ENCODE measurements at regions not wholly inside any gene's neighbourhood (a gene's known extent, or its start where the extent isn't known, plus 50 kb on each side); places are given as distances from the start of the nearest gene placed in this dataset.

DNA sequence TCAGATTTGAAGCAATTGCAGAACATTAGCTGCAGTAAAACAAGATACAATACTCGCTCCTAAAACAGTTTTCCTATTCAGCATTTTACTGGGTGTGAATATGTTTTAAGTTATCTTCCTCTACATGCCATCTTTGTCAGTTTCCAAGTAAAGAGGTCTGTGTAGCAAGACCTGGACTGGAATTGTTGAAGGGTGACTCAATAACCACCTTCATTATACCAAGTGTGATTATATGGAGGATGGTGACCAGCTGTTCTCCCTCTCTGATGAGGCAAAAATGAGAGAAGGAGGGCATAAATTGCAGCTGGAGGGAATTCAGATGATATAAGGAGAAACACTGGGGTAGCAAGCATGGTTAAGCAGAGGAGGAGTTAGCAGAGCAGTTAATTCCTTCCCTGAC, 922.1 kb upstream of the SLIT2 start:
- Histone ChIP-seq H3K79me2 (ENCODE audit: control insufficient read depth, insufficient read depth, low read length) (no peaks in the 10 kb centered on the region), H4K20me1 (ENCODE audit: control insufficient read depth, insufficient read depth) (no peaks in the 10 kb centered on the region), H3K4me1 (ENCODE audit: control insufficient read depth, insufficient read depth, low read length) (no peaks in the 10 kb centered on the region), H3K9ac (ENCODE audit: control insufficient read depth, insufficient read depth, low read length) (no peak overlapping the region), H3K4me2 (ENCODE audit: control insufficient read depth, insufficient read depth) (no peak overlapping the region), H3K9me3 (replicated peaks; ENCODE audit: control insufficient read depth, insufficient read depth, low read length) (no peaks in the 10 kb centered on the region), H3K4me3 (no peak overlapping the region), H3K27me3 (replicated peaks in 1 of 2; ENCODE audit: control insufficient read depth in 2 of 2, insufficient read depth in 2 of 2, low read length in 1 of 2) (no peaks in the 10 kb centered on the region), H3K36me3 (ENCODE audit: control insufficient read depth in 2 of 2, insufficient read depth in 2 of 2, low read length in 1 of 2) (no peaks in the 10 kb centered on the region), H3K27ac (ENCODE audit: control insufficient read depth, insufficient read depth) (no peak overlapping the region), H2AFZ (ENCODE audit: control insufficient read depth, low read depth, low read length) (no peak overlapping the region)
- no peak for DNase-seq (ENCODE audit: low read depth, low spot score)
- ChIA-PET CTCF (no interaction called here), RAD21 (ENCODE audit: unreplicated experiment) (no interaction called here), SMC1A (ENCODE audit: uncharacterized antibody, unreplicated experiment) (no interaction called here), POLR2A (no interaction called here)
- BruUV-seq (replicated peaks) = no TSS peak
- in situ Hi-C loops (cut with MboI) (no loop called here), intact Hi-C loops (cut with micrococcal nuclease; ENCODE audit: unreplicated experiment) (no loop called here)
- no peak for FAIRE-seq
- ATAC-seq = no peak
- TF ChIP-seq EED (IDR thresholded peaks at IDR 0.05; ENCODE audit: low read depth) (no peak), TCF7 (IDR thresholded peaks at IDR 0.05; ENCODE audit: borderline replicate concordance) (no peak), HCFC1 (IDR thresholded peaks at IDR 0.05; ENCODE audit: low read length) (no peak), BMI1 (IDR thresholded peaks at IDR 0.05; ENCODE audit: borderline replicate concordance) (no peak), SMC3 (IDR thresholded peaks at IDR 0.05; ENCODE audit: borderline replicate concordance, low read length) (no peak), POLR2AphosphoS2 (IDR thresholded peaks at IDR 0.05; ENCODE audit: low read depth, low read length) (no peak), CBFB (IDR thresholded peaks at IDR 0.05; ENCODE audit: low read depth) (no peak), MXI1 (IDR thresholded peaks at IDR 0.05; ENCODE audit: low read depth, low read length) (no peak), RAD51 (IDR thresholded peaks at IDR 0.05) (no peak), JUND (IDR thresholded peaks at IDR 0.05; ENCODE audit: low read depth, low read length) (no peak), CREM (IDR thresholded peaks at IDR 0.05; ENCODE audit: low read depth) (no peak), SIX5 (IDR thresholded peaks at IDR 0.05; ENCODE audit: low read depth, low read length, severe bottlenecking) (no peak), POU2F2 (IDR thresholded peaks at IDR 0.05; ENCODE audit: borderline replicate concordance, low read depth, low read length) (no peak), MEF2B (IDR thresholded peaks at IDR 0.05; ENCODE audit: partially characterized antibody, poor library complexity, severe bottlenecking) (no peak), SREBF1 (IDR thresholded peaks at IDR 0.05; ENCODE audit: low read length) (no peak), TCF12 (IDR thresholded peaks at IDR 0.05; ENCODE audit: low read depth, low read length) (no peak), EP300 (IDR thresholded peaks at IDR 0.05; ENCODE audit: borderline replicate concordance in 1 of 2, control insufficient read depth in 1 of 2, low read depth in 2 of 2, low read length in 2 of 2) (no peak)
- TF ChIP-seq, protein P1, sequence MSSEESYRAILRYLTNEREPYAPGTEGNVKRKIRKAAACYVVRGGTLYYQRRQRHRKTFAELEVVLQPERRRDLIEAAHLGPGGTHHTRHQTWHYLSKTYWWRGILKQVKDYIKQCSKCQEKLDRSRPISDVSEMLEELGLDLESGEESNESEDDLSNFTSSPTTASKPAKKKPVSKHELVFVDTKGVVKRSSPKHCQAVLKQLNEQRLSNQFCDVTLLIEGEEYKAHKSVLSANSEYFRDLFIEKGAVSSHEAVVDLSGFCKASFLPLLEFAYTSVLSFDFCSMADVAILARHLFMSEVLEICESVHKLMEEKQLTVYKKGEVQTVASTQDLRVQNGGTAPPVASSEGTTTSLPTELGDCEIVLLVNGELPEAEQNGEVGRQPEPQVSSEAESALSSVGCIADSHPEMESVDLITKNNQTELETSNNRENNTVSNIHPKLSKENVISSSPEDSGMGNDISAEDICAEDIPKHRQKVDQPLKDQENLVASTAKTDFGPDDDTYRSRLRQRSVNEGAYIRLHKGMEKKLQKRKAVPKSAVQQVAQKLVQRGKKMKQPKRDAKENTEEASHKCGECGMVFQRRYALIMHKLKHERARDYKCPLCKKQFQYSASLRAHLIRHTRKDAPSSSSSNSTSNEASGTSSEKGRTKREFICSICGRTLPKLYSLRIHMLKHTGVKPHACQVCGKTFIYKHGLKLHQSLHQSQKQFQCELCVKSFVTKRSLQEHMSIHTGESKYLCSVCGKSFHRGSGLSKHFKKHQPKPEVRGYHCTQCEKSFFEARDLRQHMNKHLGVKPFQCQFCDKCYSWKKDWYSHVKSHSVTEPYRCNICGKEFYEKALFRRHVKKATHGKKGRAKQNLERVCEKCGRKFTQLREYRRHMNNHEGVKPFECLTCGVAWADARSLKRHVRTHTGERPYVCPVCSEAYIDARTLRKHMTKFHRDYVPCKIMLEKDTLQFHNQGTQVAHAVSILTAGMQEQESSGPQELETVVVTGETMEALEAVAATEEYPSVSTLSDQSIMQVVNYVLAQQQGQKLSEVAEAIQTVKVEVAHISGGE (CRISPR knock-in tag; IDR thresholded peaks at IDR 0.05) = no peak
- TF ChIP-seq, protein P2, sequence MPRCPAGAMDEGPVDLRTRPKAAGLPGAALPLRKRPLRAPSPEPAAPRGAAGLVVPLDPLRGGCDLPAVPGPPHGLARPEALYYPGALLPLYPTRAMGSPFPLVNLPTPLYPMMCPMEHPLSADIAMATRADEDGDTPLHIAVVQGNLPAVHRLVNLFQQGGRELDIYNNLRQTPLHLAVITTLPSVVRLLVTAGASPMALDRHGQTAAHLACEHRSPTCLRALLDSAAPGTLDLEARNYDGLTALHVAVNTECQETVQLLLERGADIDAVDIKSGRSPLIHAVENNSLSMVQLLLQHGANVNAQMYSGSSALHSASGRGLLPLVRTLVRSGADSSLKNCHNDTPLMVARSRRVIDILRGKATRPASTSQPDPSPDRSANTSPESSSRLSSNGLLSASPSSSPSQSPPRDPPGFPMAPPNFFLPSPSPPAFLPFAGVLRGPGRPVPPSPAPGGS (IDR thresholded peaks at IDR 0.05; ENCODE audit: borderline replicate concordance, insufficient read depth, low read depth, low read length, poor library complexity, severe bottlenecking) = no peak
- 0% methylated on average over 1 of the region's 1 CpG for WGBS (ENCODE audit: insufficient coverage, insufficient replicate concordance, low lambda C conversion rate, missing lambda C conversion rate)

All from GM12878 (cell line).